ENCODE measurements at regions not wholly inside any gene's neighbourhood (a gene's known extent, or its start where the extent isn't known, plus 50 kb on each side); places are given as distances from the start of the nearest gene placed in this dataset.
A peak's percentile ranks its signal among the peaks of the same experiment; 100 is the strongest.

DNA sequence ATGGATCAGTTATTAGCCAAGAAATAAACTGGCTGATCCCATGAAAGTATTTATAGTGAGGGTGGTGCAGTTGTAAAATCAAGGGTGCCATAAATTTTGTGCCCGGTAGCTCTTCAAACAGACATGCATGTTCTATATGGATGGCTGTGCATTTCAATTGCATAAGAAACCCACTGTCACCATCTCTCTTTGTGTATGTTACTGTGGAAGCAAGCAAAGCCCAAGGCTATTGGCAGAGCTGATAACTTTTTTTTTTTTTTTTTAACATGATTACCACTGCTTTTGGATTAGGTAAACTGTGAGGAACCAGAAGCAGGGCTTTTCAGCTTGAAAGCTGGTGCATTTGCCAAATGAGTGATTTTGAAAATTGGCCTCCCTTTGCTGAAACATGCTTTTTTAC lies 332.6 kb downstream of the SOX11 start:
- Histone ChIP-seq H3K36me3 (ENCODE audit: insufficient read depth, low read length) (no peaks in the 10 kb centered on the region), H3K9me3 (ENCODE audit: low read length) (no peaks in the 10 kb centered on the region), H3K4me2 (ENCODE audit: low read depth, low read length, poor library complexity, severe bottlenecking) (no peak overlapping the region), H3K9me2 (replicated peaks; ENCODE audit: insufficient read depth, low read length) (no peaks in the 10 kb centered on the region), H3K4me1 (ENCODE audit: low read length) (no peaks in the 10 kb centered on the region), H3K27ac (ENCODE audit: low read length) (no peak overlapping the region), H3K9ac (ENCODE audit: low read length) (no peak overlapping the region), H4K20me1 (ENCODE audit: insufficient read depth, low read depth, low read length) (no peaks in the 10 kb centered on the region), H2AFZ (ENCODE audit: low read length) (no peak overlapping the region), H3K27me3 (ENCODE audit: low read length) (no peaks in the 10 kb centered on the region), H3K4me3 (ENCODE audit: low read length) (no peak overlapping the region), H3K79me2 (ENCODE audit: low read length) (no peaks in the 10 kb centered on the region)
- DNase-seq, result no peak

DNA sequence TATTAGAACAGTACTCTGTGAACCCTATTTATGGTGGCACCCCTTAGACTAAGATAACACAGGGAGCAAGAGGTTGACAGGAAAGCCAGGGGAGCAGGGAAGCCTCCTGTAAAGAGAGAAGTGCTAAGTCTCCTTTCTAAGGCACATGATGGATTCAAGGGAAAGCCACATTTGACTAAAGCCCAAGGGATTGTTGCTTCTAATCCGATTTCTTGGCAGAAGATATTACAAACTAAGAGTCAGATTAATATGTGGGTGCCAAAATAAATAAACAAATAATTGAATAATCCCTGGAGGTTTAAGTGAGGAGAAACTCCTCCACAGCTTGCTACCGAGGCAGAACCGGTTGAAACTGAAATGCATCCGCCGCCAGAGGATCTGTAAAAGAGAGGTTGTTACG lies 333.2 kb downstream of the SOX11 start:
- Histone ChIP-seq H3K27me3 (ENCODE audit: low read length) (no peaks in the 10 kb centered on the region), H3K9me2 (replicated peaks; ENCODE audit: insufficient read depth, low read length) (no peaks in the 10 kb centered on the region), H3K4me1 (ENCODE audit: low read length) (no peaks in the 10 kb centered on the region), H4K20me1 (ENCODE audit: insufficient read depth, low read depth, low read length) (no peaks in the 10 kb centered on the region), H3K9me3 (ENCODE audit: low read length) (no peaks in the 10 kb centered on the region), H3K4me3 (ENCODE audit: low read length) (no peak overlapping the region), H3K36me3 (ENCODE audit: insufficient read depth, low read length) (no peaks in the 10 kb centered on the region), H3K9ac (ENCODE audit: low read length) (no peak overlapping the region), H3K27ac (ENCODE audit: low read length) (no peak overlapping the region), H3K4me2 (ENCODE audit: low read depth, low read length, poor library complexity, severe bottlenecking) (no peak overlapping the region), H3K79me2 (ENCODE audit: low read length) (no peaks in the 10 kb centered on the region), H2AFZ (ENCODE audit: low read length) (no peak overlapping the region)
- no peak for DNase-seq

- Histone ChIP-seq H3K27ac (ENCODE audit: low read length) (no peak overlapping the region), H3K9me2 (replicated peaks; ENCODE audit: insufficient read depth, low read length) (no peaks in the 10 kb centered on the region), H3K4me3 (ENCODE audit: low read length) (no peak overlapping the region), H3K9ac (ENCODE audit: low read length) (no peak overlapping the region), H3K4me2 (ENCODE audit: low read depth, low read length, poor library complexity, severe bottlenecking) (no peak overlapping the region), H2AFZ (ENCODE audit: low read length) (0 out of 2 replicates have a peak overlapping the region, but pooled peaks have one; percentile 35), H3K79me2 (ENCODE audit: low read length) (no peaks in the 10 kb centered on the region), H3K9me3 (ENCODE audit: low read length) (no peaks in the 10 kb centered on the region), H3K4me1 (ENCODE audit: low read length) (peaks cover 7% of the 10 kb centered on the region), H4K20me1 (ENCODE audit: insufficient read depth, low read depth, low read length) (no peaks in the 10 kb centered on the region), H3K27me3 (ENCODE audit: low read length) (no peaks in the 10 kb centered on the region), H3K36me3 (ENCODE audit: insufficient read depth, low read length) (no peaks in the 10 kb centered on the region)
- DNase-seq, result no peak
These were observed 334.9 kb downstream of the SOX11 start for GRCh38 chr2:6027066-6027465.

GRCh38 chr2:6031200-6031867 lies 339.1 kb downstream of the SOX11 start:
- DNase-seq, result peak; percentile 44
- H2AFZ ChIP-seq (ENCODE audit: low read length), result peak overlapping the region; percentile 11

GRCh38 chr2:6036211-6036610 lies 344.0 kb downstream of the SOX11 start:
- Histone ChIP-seq H3K79me2 (ENCODE audit: low read length) (no peaks in the 10 kb centered on the region), H3K9me3 (ENCODE audit: low read length) (no peaks in the 10 kb centered on the region), H3K27ac (ENCODE audit: low read length) (no peak overlapping the region), H3K4me3 (ENCODE audit: low read length) (no peak overlapping the region), H3K4me2 (ENCODE audit: low read depth, low read length, poor library complexity, severe bottlenecking) (no peak overlapping the region), H3K4me1 (ENCODE audit: low read length) (peaks cover 5% of the 10 kb centered on the region), H3K9me2 (replicated peaks; ENCODE audit: insufficient read depth, low read length) (no peaks in the 10 kb centered on the region), H3K9ac (ENCODE audit: low read length) (no peak overlapping the region), H4K20me1 (ENCODE audit: insufficient read depth, low read depth, low read length) (no peaks in the 10 kb centered on the region), H3K27me3 (ENCODE audit: low read length) (no peaks in the 10 kb centered on the region), H2AFZ (ENCODE audit: low read length) (no peak overlapping the region), H3K36me3 (ENCODE audit: insufficient read depth, low read length) (no peaks in the 10 kb centered on the region)
- DNase-seq, result no peak

More at GRCh38 chr2:6031200-6031867, 339.1 kb downstream of the SOX11 start:
- Histone ChIP-seq H3K9me3 (ENCODE audit: low read length) (no peaks in the 10 kb centered on the region), H3K27me3 (ENCODE audit: low read length) (no peaks in the 10 kb centered on the region), H3K4me1 (ENCODE audit: low read length) (peaks cover 7% of the 10 kb centered on the region), H3K79me2 (ENCODE audit: low read length) (no peaks in the 10 kb centered on the region), H3K9ac (ENCODE audit: low read length) (no peak overlapping the region), H4K20me1 (ENCODE audit: insufficient read depth, low read depth, low read length) (no peaks in the 10 kb centered on the region), H3K36me3 (ENCODE audit: insufficient read depth, low read length) (no peaks in the 10 kb centered on the region), H3K27ac (ENCODE audit: low read length) (no peak overlapping the region), H3K9me2 (replicated peaks; ENCODE audit: insufficient read depth, low read length) (no peaks in the 10 kb centered on the region), H3K4me2 (ENCODE audit: low read depth, low read length, poor library complexity, severe bottlenecking) (no peak overlapping the region), H3K4me3 (ENCODE audit: low read length) (no peak overlapping the region)

GRCh38 chr2:6043238-6043637 lies 351.1 kb downstream of the SOX11 start:
- H4K20me1 ChIP-seq (ENCODE audit: insufficient read depth, low read depth, low read length), result no peaks in the 10 kb centered on the region
- no peaks in the 10 kb centered on the region for H3K4me1 ChIP-seq (ENCODE audit: low read length)
- no peaks in the 10 kb centered on the region for H3K27me3 ChIP-seq (ENCODE audit: low read length)
- no peaks in the 10 kb centered on the region for H3K79me2 ChIP-seq (ENCODE audit: low read length)
- H3K9me2 ChIP-seq (replicated peaks; ENCODE audit: insufficient read depth, low read length), result no peaks in the 10 kb centered on the region; the same call in 1 of the 2 replicates
- DNase-seq, result no peak
- H3K36me3 ChIP-seq (ENCODE audit: insufficient read depth, low read length), result no peaks in the 10 kb centered on the region
- H3K27ac ChIP-seq (ENCODE audit: low read length), result no peak overlapping the region
- no peaks in the 10 kb centered on the region for H3K9me3 ChIP-seq (ENCODE audit: low read length)
- H2AFZ ChIP-seq (ENCODE audit: low read length), result no peak overlapping the region
- no peak overlapping the region for H3K9ac ChIP-seq (ENCODE audit: low read length)
- H3K4me2 ChIP-seq (ENCODE audit: low read depth, low read length, poor library complexity, severe bottlenecking), result no peak overlapping the region
- H3K4me3 ChIP-seq (ENCODE audit: low read length), result no peak overlapping the region

DNA sequence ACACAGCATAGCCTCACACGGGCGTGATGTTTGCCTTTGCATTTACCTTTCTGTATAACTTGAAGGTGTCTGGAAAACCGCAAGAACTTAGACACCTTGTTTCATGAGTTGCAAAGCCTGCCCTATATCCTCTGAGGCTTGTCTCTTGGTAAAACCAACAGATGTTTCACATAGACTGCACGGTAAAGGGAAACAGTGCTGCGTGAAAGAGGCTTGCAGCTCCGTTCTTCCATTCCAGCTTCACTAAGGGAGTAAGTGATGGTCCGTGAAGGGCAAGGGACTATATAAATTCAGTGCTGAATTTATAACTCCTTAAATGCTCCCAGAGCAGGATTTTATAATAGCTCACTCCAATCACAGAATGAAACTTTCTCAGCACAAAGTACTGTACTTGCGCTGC lies 360.5 kb downstream of the SOX11 start:
- no peak overlapping the region for H3K9ac ChIP-seq (ENCODE audit: low read length)
- no peaks in the 10 kb centered on the region for H3K9me3 ChIP-seq (ENCODE audit: low read length)
- H3K79me2 ChIP-seq (ENCODE audit: low read length), result no peaks in the 10 kb centered on the region
- H3K27me3 ChIP-seq (ENCODE audit: low read length), result no peaks in the 10 kb centered on the region
- H3K4me3 ChIP-seq (ENCODE audit: low read length), result no peak overlapping the region
- no peak overlapping the region for H2AFZ ChIP-seq (ENCODE audit: low read length)
- H3K27ac ChIP-seq (ENCODE audit: low read length), result no peak overlapping the region
- peaks cover 5% of the 10 kb centered on the region; the same call in 1 of the 2 replicates for H3K4me1 ChIP-seq (ENCODE audit: low read length)
- no peaks in the 10 kb centered on the region for H4K20me1 ChIP-seq (ENCODE audit: insufficient read depth, low read depth, low read length)
- no peaks in the 10 kb centered on the region for H3K36me3 ChIP-seq (ENCODE audit: insufficient read depth, low read length)
- no peak for DNase-seq
- no peaks in the 10 kb centered on the region; the same call in 1 of the 2 replicates for H3K9me2 ChIP-seq (replicated peaks; ENCODE audit: insufficient read depth, low read length)
- H3K4me2 ChIP-seq (ENCODE audit: low read depth, low read length, poor library complexity, severe bottlenecking), result no peak overlapping the region

DNA sequence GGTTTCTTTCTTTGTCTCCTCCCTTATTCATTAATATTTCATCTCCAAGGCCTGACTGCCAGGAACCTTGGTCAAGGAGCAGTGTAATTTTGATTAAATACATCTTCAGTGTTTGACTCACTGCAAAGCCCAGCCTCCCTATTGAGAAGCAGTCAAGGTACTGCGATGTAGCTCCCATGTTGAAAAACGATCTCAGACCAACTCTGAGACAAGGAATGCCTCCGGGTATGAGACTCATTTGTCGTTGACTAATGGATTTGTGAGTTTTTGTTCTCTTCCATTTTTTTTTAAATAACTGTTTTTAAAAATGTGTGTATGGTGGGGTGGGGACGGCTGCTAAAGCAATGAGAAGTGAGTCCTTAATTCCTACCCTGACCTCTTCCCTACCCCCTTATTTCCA lies 361.6 kb downstream of the SOX11 start:
- H3K36me3 ChIP-seq (ENCODE audit: insufficient read depth, low read length), result no peaks in the 10 kb centered on the region
- no peak for DNase-seq

More for the DNA sequence above, 361.6 kb downstream of the SOX11 start:
- H2AFZ ChIP-seq (ENCODE audit: low read length), result peak overlapping the region; percentile 18; the same call in 1 of the 2 replicates
- H3K9ac ChIP-seq (ENCODE audit: low read length), result no peak overlapping the region
- no peak overlapping the region for H3K4me3 ChIP-seq (ENCODE audit: low read length)
- H3K27me3 ChIP-seq (ENCODE audit: low read length), result no peaks in the 10 kb centered on the region
- no peak overlapping the region for H3K4me2 ChIP-seq (ENCODE audit: low read depth, low read length, poor library complexity, severe bottlenecking)
- no peaks in the 10 kb centered on the region for H3K79me2 ChIP-seq (ENCODE audit: low read length)
- H3K9me2 ChIP-seq (replicated peaks; ENCODE audit: insufficient read depth, low read length), result no peaks in the 10 kb centered on the region; the same call in 1 of the 2 replicates
- no peak overlapping the region for H3K27ac ChIP-seq (ENCODE audit: low read length)
- H3K4me1 ChIP-seq (ENCODE audit: low read length), result peaks cover 5% of the 10 kb centered on the region; the same call in 1 of the 2 replicates
- H4K20me1 ChIP-seq (ENCODE audit: insufficient read depth, low read depth, low read length), result no peaks in the 10 kb centered on the region
- no peaks in the 10 kb centered on the region for H3K9me3 ChIP-seq (ENCODE audit: low read length)

Data from Karpas-422 (cell line).